ENCODE measurements at regions not wholly inside any gene's neighbourhood (a gene's known extent, or its start where the extent isn't known, plus 50 kb on each side); places are given as distances from the start of the nearest gene placed in this dataset.

DNA sequence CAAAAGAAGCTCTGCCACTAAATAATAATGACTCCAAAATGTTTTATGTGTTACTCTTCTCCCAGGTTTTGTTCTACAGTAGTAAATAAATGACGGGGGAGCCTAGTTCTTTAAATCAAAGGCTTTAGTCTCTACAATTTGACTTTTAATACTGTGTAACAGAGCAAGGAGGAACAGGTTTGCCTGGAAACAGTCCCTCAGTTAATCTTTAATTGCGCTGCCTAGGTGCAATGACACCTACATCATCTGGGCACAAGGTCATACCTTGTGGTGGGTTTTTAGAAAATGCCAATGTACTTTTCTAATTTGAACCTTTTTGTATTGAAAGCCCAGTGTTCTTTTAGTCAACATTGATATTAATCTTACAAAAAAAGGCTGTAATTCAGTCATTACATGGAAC, 287.3 kb upstream of the SETBP1 start:
- H3K36me3 Mint-ChIP-seq (ENCODE audit: low read depth) = no peaks in the 10 kb centered on the region
- H3K9me3 Mint-ChIP-seq = no peaks in the 10 kb centered on the region
- POLR2A ChIA-PET = no interaction called here
- CTCF ChIA-PET = no interaction called here
- intact Hi-C loops (cut with micrococcal nuclease) = no loop called here
- no peak overlapping the region for H3K4me3 Mint-ChIP-seq
- ATAC-seq = no peak
- no peak overlapping the region for H3K27ac Mint-ChIP-seq
- TF ChIP-seq, protein P1, sequence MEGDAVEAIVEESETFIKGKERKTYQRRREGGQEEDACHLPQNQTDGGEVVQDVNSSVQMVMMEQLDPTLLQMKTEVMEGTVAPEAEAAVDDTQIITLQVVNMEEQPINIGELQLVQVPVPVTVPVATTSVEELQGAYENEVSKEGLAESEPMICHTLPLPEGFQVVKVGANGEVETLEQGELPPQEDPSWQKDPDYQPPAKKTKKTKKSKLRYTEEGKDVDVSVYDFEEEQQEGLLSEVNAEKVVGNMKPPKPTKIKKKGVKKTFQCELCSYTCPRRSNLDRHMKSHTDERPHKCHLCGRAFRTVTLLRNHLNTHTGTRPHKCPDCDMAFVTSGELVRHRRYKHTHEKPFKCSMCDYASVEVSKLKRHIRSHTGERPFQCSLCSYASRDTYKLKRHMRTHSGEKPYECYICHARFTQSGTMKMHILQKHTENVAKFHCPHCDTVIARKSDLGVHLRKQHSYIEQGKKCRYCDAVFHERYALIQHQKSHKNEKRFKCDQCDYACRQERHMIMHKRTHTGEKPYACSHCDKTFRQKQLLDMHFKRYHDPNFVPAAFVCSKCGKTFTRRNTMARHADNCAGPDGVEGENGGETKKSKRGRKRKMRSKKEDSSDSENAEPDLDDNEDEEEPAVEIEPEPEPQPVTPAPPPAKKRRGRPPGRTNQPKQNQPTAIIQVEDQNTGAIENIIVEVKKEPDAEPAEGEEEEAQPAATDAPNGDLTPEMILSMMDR (IDR thresholded peaks at IDR 0.05) = no peak
- DNase-seq = no peak
- H3K4me1 Mint-ChIP-seq (ENCODE audit: low read depth) = no peaks in the 10 kb centered on the region
- no peaks in the 10 kb centered on the region for H3K27me3 Mint-ChIP-seq

DNA sequence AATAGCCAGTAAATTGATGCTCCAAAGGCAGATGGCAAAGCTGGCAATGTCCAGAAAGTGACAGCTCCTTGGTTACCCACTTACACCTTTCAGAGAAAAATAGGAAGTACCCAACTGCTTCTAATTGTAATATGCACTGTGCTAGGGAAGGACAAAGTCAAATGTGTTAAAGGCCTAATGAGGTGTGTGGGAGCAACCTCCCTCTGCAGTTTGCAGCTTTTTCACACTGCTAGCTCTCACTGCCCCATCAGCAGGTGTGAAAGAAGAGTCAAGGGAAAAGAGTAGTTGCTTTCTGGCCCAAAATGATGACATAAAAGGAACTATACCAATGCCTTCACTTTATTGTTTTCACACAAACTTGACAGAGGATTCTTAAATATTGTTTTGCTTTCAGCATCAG, 284.1 kb upstream of the SETBP1 start:
- ChIA-PET CTCF (interaction anchor here (0.6 kb wide), 1 partner anchor 21 kb away, joined by 3 read pairs; no protein-coding TSS in a partner anchor), POLR2A (no interaction called here)
- Mint-ChIP-seq H3K4me1 (ENCODE audit: low read depth) (no peaks in the 10 kb centered on the region), H3K4me3 (no peak overlapping the region), H3K36me3 (ENCODE audit: low read depth) (no peaks in the 10 kb centered on the region), H3K9me3 (no peaks in the 10 kb centered on the region), H3K27ac (no peak overlapping the region), H3K27me3 (no peaks in the 10 kb centered on the region)
- intact Hi-C loops (cut with micrococcal nuclease) = no loop called here
- TF ChIP-seq, protein P1 (IDR thresholded peaks at IDR 0.05) = no peak
- ATAC-seq = no peak
- no peak for DNase-seq

DNA sequence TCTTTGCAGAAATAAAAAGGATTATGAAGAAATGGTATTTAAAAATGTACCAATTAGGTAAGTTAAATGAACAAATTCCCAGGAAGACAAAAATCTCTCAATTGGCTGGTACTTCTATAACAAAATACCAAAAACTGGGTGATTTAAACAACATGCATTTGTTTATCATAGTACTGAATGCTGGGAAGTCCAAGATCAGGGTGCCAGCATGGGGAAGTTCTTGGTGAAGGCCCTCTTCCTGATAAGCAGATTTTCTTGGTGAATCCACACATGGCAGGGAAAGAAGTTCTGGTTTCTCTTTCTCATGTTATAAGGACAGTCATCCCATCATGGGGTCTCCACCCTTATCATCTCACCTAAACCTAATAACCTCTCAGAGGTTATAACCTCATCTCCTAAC, 271.6 kb upstream of the SETBP1 start:
- Mint-ChIP-seq H3K4me3 (no peak overlapping the region), H3K27me3 (no peaks in the 10 kb centered on the region), H3K4me1 (ENCODE audit: low read depth) (no peaks in the 10 kb centered on the region), H3K9me3 (peaks cover 2% of the 10 kb centered on the region), H3K27ac (no peak overlapping the region), H3K36me3 (ENCODE audit: low read depth) (no peaks in the 10 kb centered on the region)
- CTCF ChIA-PET = no interaction called here
- intact Hi-C loops (cut with micrococcal nuclease) = no loop called here
- POLR2A ChIA-PET = no interaction called here
- no peak for ATAC-seq
- DNase-seq = no peak
- TF ChIP-seq, protein P1 (IDR thresholded peaks at IDR 0.05) = no peak

DNA sequence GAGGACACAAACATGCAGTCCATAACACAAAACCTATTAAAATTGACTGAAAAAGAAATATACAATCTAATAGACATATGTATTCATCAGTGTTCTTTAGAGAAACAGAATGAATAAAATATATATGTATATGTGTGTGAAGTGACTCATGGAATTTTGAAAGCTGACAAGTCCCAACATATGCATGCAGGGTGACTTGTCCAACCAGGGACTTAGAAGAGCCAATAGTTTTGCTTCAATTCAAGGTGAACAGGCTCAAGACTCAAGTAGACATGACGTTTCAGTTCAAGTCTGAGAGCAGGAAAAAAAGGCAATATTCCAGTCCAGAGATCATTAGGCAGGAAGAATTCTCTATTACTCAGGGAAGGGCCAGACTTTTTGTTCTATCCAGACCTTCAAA, 271.2 kb upstream of the SETBP1 start:
- peaks cover 2% of the 10 kb centered on the region for H3K9me3 Mint-ChIP-seq
- ChIA-PET POLR2A (no interaction called here), CTCF (no interaction called here)
- TF ChIP-seq, protein P1 (IDR thresholded peaks at IDR 0.05) = no peak
- H3K36me3 Mint-ChIP-seq (ENCODE audit: low read depth) = no peaks in the 10 kb centered on the region
- intact Hi-C loops (cut with micrococcal nuclease) = no loop called here
- H3K4me3 Mint-ChIP-seq = no peak overlapping the region
- H3K27me3 Mint-ChIP-seq = no peaks in the 10 kb centered on the region
- no peak for ATAC-seq
- no peak for DNase-seq
- no peaks in the 10 kb centered on the region for H3K4me1 Mint-ChIP-seq (ENCODE audit: low read depth)
- no peak overlapping the region for H3K27ac Mint-ChIP-seq

DNA sequence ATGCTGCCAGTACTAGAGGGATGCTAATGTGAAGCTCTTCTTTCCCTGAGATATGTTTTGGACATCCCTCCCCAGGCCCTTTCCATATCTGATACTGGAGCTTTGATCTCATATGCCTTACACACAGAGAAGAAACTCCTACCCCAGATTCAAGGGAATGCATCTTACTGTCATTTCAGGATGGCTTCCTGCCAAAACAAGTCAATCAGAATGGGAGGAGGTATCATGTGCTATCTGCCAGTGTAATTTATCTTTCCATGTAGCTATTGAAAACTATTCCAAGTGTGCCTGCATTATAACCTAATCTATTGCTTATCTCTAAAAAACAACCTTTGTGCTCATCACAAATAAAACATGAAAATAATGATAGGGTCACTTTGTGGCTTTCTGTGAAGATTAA, 269.9 kb upstream of the SETBP1 start:
- no peaks in the 10 kb centered on the region for H3K27me3 Mint-ChIP-seq
- no peaks in the 10 kb centered on the region for H3K4me1 Mint-ChIP-seq (ENCODE audit: low read depth)
- intact Hi-C loops (cut with micrococcal nuclease) = no loop called here
- peaks cover 2% of the 10 kb centered on the region for H3K9me3 Mint-ChIP-seq
- no peak overlapping the region for H3K27ac Mint-ChIP-seq
- CTCF ChIA-PET = no interaction called here
- DNase-seq (no peak), ATAC-seq (no peak)
- no peak overlapping the region for H3K4me3 Mint-ChIP-seq
- TF ChIP-seq, protein P1 (IDR thresholded peaks at IDR 0.05) = no peak
- no peaks in the 10 kb centered on the region for H3K36me3 Mint-ChIP-seq (ENCODE audit: low read depth)
- POLR2A ChIA-PET = no interaction called here

All from activated CD8-positive, alpha-beta T cell treated with anti-CD3 and anti-CD28 coated beads for 36 hours (primary cell).